Activated naive CD4-positive, alpha-beta T cell treated with anti-CD3 and anti-CD28 coated beads for 36 hours (primary cell): ENCODE measurements at regions not wholly inside any gene's neighbourhood (a gene's known extent, or its start where the extent isn't known, plus 50 kb on each side); places are given as distances from the start of the nearest gene placed in this dataset.
"Not testable (repeated sequence)": the region's sequence is repeated elsewhere in the genome, so short reads cannot be mapped to it uniquely, and the experiment has no call there.

ENCODE experiments used
- CTCF ChIA-PET: fragments of 350-600 bp; sonication (Branson Sonifier 250); formaldehyde crosslinking; loops from one replicate; lab custom pipeline; 2021; ENCODE audit warnings: antibody characterized with exemption; lab: Charles Lee
- DNase-seq: peaks from one replicate; pipeline ENCODE4 v3.0.0-alpha.2; 2020
- H3K27ac Mint-ChIP-seq: one replicate; pipeline ENCODE4 v1.8.0; 2021; ENCODE audit warnings: mild to moderate bottlenecking, mixed read lengths
- H3K27me3 Mint-ChIP-seq: one replicate; pipeline ENCODE4 v1.8.0; 2021; ENCODE audit warnings: low read depth, mixed read lengths
- H3K36me3 Mint-ChIP-seq: one replicate; pipeline ENCODE4 v1.8.0; 2021; ENCODE audit warnings: low read depth, mixed read lengths
- H3K4me1 Mint-ChIP-seq: one replicate; pipeline ENCODE4 v1.8.0; 2021; ENCODE audit warnings: low read depth, mixed read lengths
- H3K4me3 Mint-ChIP-seq: one replicate; pipeline ENCODE4 v1.8.0; 2021; ENCODE audit warnings: mild to moderate bottlenecking, moderate library complexity, mixed read lengths
- H3K9me3 Mint-ChIP-seq: one replicate; pipeline ENCODE4 v1.8.0; 2021; ENCODE audit warnings: mixed read lengths
- intact Hi-C: fragments of 100-400 bp; cut with micrococcal nuclease; formaldehyde crosslinking; loops from one replicate; pipeline ENCODE4 v1.15.1; 2023

DNA sequence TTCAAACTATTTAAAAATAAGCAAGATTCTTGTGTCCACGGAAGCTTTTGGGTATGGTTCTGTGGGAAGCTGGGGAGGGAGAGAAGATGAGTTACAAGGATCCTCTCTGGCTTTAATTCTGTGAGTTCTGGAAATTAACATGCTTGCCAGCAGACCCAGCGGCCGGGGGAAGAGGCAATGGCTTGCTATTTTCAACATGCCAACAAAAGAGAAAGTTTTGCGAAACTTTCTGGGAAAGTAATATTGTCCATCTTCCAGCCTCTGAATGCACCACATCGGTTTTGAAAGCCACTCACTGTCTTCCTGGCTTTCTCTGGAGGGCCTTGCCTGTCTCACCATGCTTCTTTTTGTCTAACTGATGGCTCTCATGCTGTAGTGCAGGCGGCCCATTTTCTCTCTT is 85.7 kb downstream of the EN1 start:
- intact Hi-C loops = no loop called here
- CTCF ChIA-PET = interaction anchor here (0.6 kb wide), 1 partner anchor 14 kb away, joined by 3 read pairs; no protein-coding TSS in a partner anchor
- DNase-seq = no peak
- H3K4me1 Mint-ChIP-seq = no peaks in the 10 kb centered on the region
- no peak overlapping the region for H3K27ac Mint-ChIP-seq
- no peaks in the 10 kb centered on the region for H3K36me3 Mint-ChIP-seq
- H3K9me3 Mint-ChIP-seq = no peaks in the 10 kb centered on the region
- H3K27me3 Mint-ChIP-seq = peaks cover 54% of the 10 kb centered on the region
- H3K4me3 Mint-ChIP-seq = no peak overlapping the region

- H3K9me3 Mint-ChIP-seq = no peaks in the 10 kb centered on the region
- no peak overlapping the region for H3K4me3 Mint-ChIP-seq
- DNase-seq = no peak
- CTCF ChIA-PET = interaction anchor here (0.7 kb wide), 1 partner anchor 183 kb away, joined by 3 read pairs; no protein-coding TSS in a partner anchor
- H3K36me3 Mint-ChIP-seq = no peaks in the 10 kb centered on the region
- no peak overlapping the region for H3K27ac Mint-ChIP-seq
- H3K27me3 Mint-ChIP-seq = peaks cover 33% of the 10 kb centered on the region
- intact Hi-C loops = no loop called here
- no peaks in the 10 kb centered on the region for H3K4me1 Mint-ChIP-seq
Measured at GRCh38 chr2:118755901-118756300, 91.5 kb downstream of the EN1 start.

DNA sequence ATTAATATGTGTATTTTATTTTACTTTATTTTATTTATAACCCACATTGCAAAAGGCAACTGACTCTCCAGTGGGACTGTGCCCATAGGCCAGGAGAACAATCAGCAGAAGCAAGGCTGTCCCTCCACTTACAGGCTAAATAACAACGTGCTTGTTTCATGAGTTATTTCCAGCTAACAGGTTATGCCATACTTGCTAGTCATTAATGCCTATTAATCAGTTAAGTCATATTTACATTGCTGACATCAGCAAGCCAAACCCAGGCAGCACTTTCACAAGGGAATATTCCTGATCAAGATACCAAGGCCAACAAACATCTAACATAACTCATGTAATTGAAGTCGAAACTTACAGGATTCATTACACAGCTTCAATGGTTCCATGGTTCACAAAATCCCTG is 92.1 kb downstream of the EN1 start:
- H3K27ac Mint-ChIP-seq = no peak overlapping the region
- H3K4me1 Mint-ChIP-seq = no peaks in the 10 kb centered on the region
- no peak overlapping the region for H3K4me3 Mint-ChIP-seq
- no peaks in the 10 kb centered on the region for H3K36me3 Mint-ChIP-seq
- no peaks in the 10 kb centered on the region for H3K9me3 Mint-ChIP-seq
- intact Hi-C loops = no loop called here
- DNase-seq = no peak
- H3K27me3 Mint-ChIP-seq = peaks cover 33% of the 10 kb centered on the region
- CTCF ChIA-PET = no interaction called here

DNA sequence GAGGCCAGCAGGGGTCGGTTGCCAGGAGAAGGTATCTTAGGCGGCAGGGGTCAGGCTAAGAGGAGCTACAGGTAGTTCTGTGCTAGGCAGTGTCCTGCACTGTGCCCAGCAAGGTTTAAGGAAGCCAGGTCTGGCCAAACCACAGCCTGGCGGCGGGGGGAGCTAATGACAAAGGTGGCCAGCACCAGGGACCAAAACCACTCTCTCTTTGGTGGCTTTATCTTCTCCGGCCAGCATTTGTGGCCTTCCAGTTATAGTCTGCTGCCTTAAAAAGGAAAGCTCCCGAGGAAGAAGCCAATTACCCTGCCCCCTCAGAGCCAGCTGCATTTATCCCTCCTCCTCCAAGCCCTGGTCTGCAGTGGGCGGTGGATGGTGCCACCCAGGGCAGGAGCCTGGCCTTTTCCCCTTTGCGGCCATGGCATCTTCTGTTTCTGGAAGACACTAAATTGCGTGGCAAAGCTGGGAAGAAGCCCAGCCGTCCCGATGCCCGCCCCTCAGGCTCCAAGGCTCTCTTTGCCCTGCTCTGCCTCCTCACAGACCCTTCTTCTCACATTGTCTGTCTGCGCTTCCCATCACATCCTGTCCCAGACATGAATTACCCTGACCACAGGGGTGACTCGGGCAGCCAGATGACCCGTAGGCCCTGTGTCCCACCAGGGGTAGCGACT is 94.6 kb downstream of the EN1 start:
- Mint-ChIP-seq H3K27ac (no peak overlapping the region), H3K4me3 (no peak overlapping the region), H3K4me1 (no peaks in the 10 kb centered on the region), H3K36me3 (no peaks in the 10 kb centered on the region), H3K27me3 (peaks cover 27% of the 10 kb centered on the region), H3K9me3 (no peaks in the 10 kb centered on the region)
- no peak for DNase-seq
- CTCF ChIA-PET = interaction anchor here (0.7 kb wide), 1 partner anchor 225 kb away, joined by 3 read pairs; no protein-coding TSS in a partner anchor
- intact Hi-C loops = no loop called here

DNA sequence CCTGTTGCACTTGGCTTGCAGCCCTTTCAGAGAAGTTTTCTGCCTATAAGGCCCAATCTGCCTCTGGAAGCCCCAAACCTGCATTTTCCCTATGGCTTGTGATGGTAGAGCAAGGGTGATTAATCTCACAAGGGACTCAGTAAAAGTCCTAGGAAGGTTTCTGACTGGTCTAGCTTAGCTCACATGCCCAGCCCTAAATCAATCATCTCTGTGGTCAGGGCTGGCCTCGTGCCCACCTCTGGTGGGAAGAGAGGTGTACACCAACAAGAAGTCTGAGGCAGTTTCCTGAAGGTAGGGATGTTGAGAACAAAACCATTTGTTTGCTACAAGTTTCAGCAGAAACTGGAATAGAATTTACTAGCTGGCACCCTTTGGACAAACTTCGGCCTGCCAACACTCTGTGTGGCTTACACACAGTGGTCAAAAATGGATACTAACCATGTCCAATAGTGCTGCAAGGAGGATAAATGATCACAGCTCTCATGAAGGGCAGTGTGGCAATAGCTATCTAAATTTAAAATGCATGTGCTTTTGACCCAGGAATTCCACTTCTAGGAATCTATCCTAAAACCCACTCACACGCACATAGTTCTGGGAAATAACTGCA is 96.4 kb downstream of the EN1 start:
- H3K27ac Mint-ChIP-seq = no peak overlapping the region
- no peaks in the 10 kb centered on the region for H3K36me3 Mint-ChIP-seq
- CTCF ChIA-PET = no interaction called here
- DNase-seq = no peak
- peaks cover 23% of the 10 kb centered on the region for H3K27me3 Mint-ChIP-seq
- H3K4me3 Mint-ChIP-seq = no peak overlapping the region
- H3K4me1 Mint-ChIP-seq = no peaks in the 10 kb centered on the region
- H3K9me3 Mint-ChIP-seq = peaks cover 3% of the 10 kb centered on the region
- intact Hi-C loops = no loop called here

DNA sequence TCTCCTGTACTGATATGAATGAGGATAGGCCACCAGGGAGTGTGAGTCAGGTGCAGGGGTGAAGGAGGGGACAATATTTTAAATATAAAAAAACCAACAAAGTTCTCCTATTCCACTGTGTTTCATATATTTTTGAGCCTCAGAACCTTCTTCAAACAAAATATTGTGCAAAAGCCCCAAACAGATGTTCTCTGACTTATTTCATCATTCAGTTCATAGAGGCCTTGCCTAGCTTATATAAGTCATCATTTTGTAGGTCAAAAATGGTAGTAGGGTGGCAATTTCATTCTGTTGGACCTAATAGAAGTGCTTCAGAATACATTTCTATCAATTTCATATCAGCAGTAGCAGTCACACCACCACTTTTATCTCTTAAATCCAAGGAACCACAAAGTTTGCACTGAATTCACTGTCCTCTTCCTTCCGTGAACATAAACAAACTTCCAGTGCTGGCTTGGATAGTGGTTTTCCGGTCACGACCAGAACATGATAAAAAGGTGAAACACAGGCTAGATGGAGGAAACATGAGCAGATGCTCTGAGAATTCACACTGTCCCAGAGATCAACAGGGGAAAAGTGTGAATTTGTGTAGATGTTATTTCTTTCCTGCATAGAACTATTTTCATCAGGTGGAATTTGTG is 99.1 kb downstream of the EN1 start:
- DNase-seq = no peak
- peaks cover 2% of the 10 kb centered on the region for H3K36me3 Mint-ChIP-seq
- no peaks in the 10 kb centered on the region for H3K4me1 Mint-ChIP-seq
- intact Hi-C loops = no loop called here
- H3K9me3 Mint-ChIP-seq = peaks cover 24% of the 10 kb centered on the region
- H3K4me3 Mint-ChIP-seq = no peak overlapping the region
- no peak overlapping the region for H3K27ac Mint-ChIP-seq
- peaks cover 32% of the 10 kb centered on the region for H3K27me3 Mint-ChIP-seq
- CTCF ChIA-PET = no interaction called here

DNA sequence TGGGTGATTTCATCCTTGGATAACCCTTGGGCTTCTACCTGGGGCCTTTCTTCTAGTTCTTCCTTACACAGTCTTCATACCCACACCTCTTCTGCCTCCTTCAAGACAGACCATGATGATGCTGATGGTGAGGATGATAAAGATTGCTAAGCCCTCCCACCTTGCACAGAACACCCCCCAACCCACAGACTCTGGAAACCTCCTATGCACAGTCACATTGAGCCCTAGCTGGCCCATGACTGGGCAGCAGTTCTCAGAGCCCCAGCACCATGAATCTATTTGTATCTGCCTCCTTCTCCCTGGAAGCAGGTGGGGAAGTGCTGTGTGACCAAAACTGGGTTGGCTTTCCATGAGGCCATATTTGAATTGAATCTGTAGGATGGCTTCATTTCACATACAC is 99.8 kb downstream of the EN1 start:
- H3K27me3 Mint-ChIP-seq = peaks cover 32% of the 10 kb centered on the region
- H3K9me3 Mint-ChIP-seq = peaks cover 24% of the 10 kb centered on the region
- DNase-seq = no peak
- no peaks in the 10 kb centered on the region for H3K4me1 Mint-ChIP-seq
- H3K4me3 Mint-ChIP-seq = no peak overlapping the region
- intact Hi-C loops = no loop called here
- peaks cover 2% of the 10 kb centered on the region for H3K36me3 Mint-ChIP-seq
- no peak overlapping the region for H3K27ac Mint-ChIP-seq
- CTCF ChIA-PET = no interaction called here

- Mint-ChIP-seq H3K4me1 (no peaks in the 10 kb centered on the region), H3K36me3 (peaks cover 2% of the 10 kb centered on the region), H3K4me3 (no peak overlapping the region), H3K27me3 (peaks cover 32% of the 10 kb centered on the region), H3K27ac (no peak overlapping the region), H3K9me3 (peaks cover 24% of the 10 kb centered on the region)
- CTCF ChIA-PET = no interaction called here
- intact Hi-C loops = no loop called here
- DNase-seq = no peak
Measured at GRCh38 chr2:118747066-118747465, 100.4 kb downstream of the EN1 start.

GRCh38 chr2:118744682-118745181 is 102.7 kb downstream of the EN1 start:
- CTCF ChIA-PET, H3K4me1 Mint-ChIP-seq, H3K27ac Mint-ChIP-seq: not testable (repeated sequence)

DNA sequence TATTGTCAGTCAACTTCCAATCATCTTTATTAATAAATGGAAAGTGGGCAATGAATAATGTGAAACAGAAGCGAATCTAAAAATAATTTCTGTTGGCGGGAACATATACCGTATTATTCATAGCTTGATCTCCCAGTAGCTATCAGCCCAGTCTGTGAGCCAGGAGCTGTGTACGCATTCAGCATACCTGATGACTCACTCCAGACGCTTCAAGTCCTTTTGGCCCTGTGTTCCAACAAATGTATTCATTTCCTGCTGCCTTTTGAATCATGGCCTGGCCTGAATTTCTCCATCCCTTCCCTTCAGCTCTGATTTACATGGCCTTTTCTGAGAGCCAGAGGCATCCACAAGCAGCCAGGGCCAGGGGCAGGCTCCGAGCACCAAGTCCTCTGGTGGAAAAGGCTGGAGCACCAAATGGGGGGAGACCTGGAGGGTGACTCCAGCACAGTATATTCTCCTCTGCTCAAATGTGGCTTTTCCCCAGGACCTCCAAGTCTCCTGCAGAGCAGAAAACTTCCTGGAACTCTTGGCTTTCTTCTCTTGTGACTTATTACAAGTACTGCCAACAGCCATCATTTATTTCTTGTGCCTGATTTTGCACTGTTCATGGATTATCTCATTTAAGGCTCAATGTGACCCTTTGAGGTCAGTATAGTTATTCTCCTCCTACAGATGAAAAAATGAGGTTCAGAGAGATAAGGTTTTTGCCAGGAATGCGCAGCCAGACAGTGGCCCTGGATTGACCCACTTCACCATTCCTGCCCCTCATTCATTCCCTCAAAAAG is 108.7 kb downstream of the EN1 start:
- no peak overlapping the region for H3K4me3 Mint-ChIP-seq
- intact Hi-C loops = no loop called here
- H3K36me3 Mint-ChIP-seq = no peaks in the 10 kb centered on the region
- CTCF ChIA-PET = no interaction called here
- H3K9me3 Mint-ChIP-seq = peaks cover 2% of the 10 kb centered on the region
- H3K27me3 Mint-ChIP-seq = peaks cover 23% of the 10 kb centered on the region
- H3K27ac Mint-ChIP-seq = no peak overlapping the region
- DNase-seq = no peak
- H3K4me1 Mint-ChIP-seq = no peaks in the 10 kb centered on the region

More at GRCh38 chr2:118744682-118745181, 102.7 kb downstream of the EN1 start:
- Mint-ChIP-seq H3K9me3 (peaks cover 24% of the 10 kb centered on the region), H3K27me3 (peaks cover 32% of the 10 kb centered on the region)
- DNase-seq, H3K36me3 Mint-ChIP-seq, intact Hi-C loops, H3K4me3 Mint-ChIP-seq: not testable (repeated sequence)

DNA sequence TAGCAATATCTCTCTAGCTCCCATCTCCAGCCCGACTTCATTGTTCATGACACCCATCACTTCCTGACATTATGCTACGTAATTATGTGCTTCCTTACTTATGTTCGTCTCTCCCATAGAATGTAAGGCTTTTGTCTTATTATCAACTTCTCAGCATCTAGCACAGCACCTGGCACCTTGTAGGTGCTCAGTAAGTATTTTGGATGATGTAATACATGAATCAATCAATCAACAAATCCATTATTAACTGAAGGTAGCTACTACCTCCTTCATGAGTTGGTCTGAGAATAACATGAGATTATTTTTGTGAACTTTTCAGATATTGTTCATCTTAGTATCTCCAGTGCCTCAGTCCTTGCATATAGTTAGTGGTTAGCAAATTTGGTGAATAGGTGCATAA is 109.3 kb downstream of the EN1 start:
- Mint-ChIP-seq H3K9me3 (no peaks in the 10 kb centered on the region), H3K27ac (no peak overlapping the region), H3K4me3 (no peak overlapping the region), H3K4me1 (no peaks in the 10 kb centered on the region), H3K36me3 (no peaks in the 10 kb centered on the region), H3K27me3 (peaks cover 21% of the 10 kb centered on the region)
- intact Hi-C loops = no loop called here
- no peak for DNase-seq
- CTCF ChIA-PET = no interaction called here

- no peak for DNase-seq
- Mint-ChIP-seq H3K27me3 (peaks cover 21% of the 10 kb centered on the region), H3K27ac (no peak overlapping the region), H3K4me3 (no peak overlapping the region), H3K4me1 (no peaks in the 10 kb centered on the region), H3K36me3 (no peaks in the 10 kb centered on the region), H3K9me3 (no peaks in the 10 kb centered on the region)
- CTCF ChIA-PET = no interaction called here
- intact Hi-C loops = no loop called here
Measured at GRCh38 chr2:118737684-118738083, 109.8 kb downstream of the EN1 start.
